GM12865 (cell line): ENCODE measurements at regions not wholly inside any gene's neighbourhood (a gene's known extent, or its start where the extent isn't known, plus 50 kb on each side); places are given as distances from the start of the nearest gene placed in this dataset.
A peak's percentile ranks its signal among the peaks of the same experiment; 100 is the strongest.

Source experiments
- DNase-seq: peaks from one replicate; pipeline ENCODE4 v3.0.0; 2010; ENCODE audit warnings: low read depth
- H3K4me3 ChIP-seq: 2 replicates; pipeline ENCODE4 v1.5.1; 2011; ENCODE audit warnings: mild to moderate bottlenecking, low read depth, low read length, control low read depth
- TF ChIP-seq, protein P1 (sequence below): IDR thresholded peaks from 2 replicates; pipeline ENCODE4 v1.5.1; 2011; ENCODE audit warnings: low read length, control low read depth, low read depth, inconsistent platforms; ENCODE audit not compliant: insufficient read depth; ENCODE audit errors: missing control alignments

DNA sequence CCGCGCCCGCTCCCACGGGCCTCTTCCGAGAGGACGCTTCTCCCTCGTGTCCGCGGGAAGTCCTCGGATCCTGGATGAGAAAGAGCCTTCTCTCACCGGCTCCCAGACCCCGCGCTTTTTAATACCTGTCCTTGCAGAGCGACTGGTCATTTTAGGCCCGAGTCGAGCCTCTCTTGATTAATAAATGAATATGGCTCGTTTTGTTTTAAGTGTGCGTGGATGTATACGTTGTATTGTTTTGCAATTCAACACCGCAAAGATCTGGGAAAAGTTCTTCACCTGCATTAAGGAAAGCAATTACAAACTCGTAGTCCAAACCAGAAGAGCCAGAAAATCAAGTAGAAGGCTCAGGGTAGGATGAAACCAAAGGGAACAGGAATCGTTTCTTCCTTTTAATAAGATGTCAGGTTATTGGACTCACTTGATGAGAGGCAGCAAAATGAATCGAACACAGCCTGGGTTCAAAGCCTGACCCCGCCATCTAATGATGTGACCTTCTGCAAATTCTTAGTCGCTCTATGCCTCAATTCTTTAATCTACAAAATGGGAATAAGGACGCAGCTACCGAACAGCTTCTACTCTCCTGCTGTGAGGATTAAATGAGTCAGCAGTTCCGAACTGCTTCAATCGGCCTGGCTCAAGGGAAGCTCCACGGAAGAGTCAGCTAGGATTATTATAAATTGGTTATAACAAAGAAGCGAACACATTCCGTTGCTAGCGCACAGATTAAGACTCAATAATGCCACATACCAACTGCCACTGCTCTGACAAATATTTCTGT, 277.8 kb upstream of the NEBL start:
- H3K4me3 ChIP-seq: no peak overlapping the region
- DNase-seq: no peak
- TF ChIP-seq, protein P1, sequence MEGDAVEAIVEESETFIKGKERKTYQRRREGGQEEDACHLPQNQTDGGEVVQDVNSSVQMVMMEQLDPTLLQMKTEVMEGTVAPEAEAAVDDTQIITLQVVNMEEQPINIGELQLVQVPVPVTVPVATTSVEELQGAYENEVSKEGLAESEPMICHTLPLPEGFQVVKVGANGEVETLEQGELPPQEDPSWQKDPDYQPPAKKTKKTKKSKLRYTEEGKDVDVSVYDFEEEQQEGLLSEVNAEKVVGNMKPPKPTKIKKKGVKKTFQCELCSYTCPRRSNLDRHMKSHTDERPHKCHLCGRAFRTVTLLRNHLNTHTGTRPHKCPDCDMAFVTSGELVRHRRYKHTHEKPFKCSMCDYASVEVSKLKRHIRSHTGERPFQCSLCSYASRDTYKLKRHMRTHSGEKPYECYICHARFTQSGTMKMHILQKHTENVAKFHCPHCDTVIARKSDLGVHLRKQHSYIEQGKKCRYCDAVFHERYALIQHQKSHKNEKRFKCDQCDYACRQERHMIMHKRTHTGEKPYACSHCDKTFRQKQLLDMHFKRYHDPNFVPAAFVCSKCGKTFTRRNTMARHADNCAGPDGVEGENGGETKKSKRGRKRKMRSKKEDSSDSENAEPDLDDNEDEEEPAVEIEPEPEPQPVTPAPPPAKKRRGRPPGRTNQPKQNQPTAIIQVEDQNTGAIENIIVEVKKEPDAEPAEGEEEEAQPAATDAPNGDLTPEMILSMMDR: no peak

DNA sequence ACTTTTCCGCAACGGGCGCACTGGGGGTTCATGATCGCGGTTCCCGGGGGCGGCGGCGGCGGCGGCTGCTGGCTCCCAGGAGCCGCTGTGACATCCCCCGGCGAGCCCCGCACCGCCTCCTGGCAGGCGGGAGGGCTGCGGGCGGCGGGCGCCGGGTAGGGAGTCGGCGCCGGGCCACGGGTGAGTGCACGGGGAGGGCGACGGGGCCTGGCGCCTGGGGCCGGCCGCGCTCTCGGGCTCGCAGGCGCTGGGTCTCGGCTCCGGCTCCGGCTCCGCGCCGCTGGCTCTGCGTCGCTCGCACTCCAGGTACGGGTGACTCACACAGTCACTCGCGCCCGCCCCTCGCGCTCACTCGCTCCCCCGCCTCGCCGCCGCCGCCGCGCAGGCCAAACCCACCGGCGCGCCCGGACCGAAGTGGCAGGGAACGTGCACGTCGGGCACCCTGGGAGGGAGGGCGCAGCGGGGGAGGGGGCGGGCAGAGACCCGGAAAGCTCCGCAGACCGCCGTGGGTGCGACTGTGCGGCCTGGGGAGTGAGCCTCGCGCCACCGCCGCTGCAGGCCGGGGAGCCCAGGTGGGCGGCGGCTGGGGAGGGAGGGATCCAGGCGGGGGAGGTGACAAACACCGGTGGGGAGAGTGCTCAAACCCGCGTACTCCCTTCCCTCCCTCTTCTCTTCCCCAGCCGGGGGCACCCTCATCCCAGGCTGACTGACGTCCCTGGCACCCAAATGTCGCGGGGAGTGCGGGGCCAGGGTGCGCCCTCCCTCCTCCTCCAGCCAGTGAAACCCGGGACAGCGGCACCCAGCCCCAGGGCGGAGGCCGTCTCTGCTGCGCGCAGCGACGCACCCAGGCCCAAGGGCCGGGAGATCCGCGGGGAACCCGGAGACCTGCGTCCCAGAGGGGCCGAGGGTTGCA, 276.9 kb upstream of the NEBL start:
- TF ChIP-seq, protein P1: no peak
- no peak overlapping the region for H3K4me3 ChIP-seq
- DNase-seq: peak; percentile 4

DNA sequence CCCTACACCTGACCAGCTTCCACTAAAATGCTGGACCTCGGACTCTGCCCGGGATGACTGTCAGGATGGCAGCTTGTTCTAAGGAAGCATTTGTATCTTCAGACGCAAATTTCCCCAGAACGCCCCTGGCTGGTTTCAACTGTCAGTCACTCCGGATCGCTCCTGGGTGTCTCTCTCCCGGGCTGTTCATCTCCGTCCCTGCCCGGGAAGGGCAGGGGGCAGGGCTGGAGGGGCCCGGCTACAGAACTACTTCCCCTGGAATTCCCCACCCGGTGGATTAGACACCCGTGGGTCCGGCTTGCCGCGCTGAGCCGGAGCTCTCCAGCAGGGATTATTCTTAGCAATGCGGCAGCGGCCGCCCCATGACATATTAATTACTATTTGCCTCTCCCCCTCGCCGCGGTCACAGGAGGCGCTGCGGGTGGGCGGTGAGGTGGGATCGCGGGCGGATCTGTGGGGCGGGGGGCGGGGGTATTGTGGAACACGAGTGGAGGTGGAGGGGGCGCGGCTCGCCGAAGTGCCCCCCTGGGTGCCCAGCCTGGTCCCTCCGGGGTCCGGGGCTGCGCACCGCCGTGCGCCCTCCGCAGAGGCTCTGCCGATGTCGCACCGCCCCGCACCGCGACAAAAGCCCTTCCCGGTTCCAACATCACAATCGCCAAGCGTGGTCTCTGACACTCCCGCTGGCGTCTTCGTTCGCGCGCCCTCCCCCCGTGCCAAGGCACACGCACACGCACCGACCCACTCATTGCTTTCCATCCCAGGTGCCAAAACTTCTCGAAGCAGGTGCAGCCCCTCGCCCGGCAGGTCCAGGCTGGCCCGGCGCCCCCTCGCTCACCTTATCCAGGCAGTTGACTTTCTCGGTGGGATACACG, 276.1 kb upstream of the NEBL start:
- no peak overlapping the region for H3K4me3 ChIP-seq
- TF ChIP-seq, protein P1: no peak
- DNase-seq: no peak

DNA sequence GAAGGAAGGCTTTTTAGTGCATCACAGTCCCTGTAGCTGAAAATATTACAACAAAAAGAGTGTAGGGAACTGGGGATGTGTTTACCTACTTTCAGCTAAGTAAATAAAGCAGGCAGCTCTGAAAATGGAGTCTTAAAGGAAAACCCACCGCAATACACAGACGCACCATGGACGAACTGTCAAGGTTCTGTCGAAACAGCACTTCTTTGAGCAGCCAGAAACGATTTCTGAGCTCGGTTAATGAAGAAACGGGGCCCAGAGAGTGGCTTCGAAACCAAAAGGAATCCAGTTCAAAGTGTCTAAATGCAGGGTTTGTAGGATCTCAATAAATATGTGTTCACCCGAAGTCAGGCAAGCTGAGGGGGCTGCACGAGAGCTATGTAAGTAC, 275.4 kb upstream of the NEBL start:
- TF ChIP-seq, protein P1: no peak
- DNase-seq: no peak
- no peak overlapping the region for H3K4me3 ChIP-seq

DNA sequence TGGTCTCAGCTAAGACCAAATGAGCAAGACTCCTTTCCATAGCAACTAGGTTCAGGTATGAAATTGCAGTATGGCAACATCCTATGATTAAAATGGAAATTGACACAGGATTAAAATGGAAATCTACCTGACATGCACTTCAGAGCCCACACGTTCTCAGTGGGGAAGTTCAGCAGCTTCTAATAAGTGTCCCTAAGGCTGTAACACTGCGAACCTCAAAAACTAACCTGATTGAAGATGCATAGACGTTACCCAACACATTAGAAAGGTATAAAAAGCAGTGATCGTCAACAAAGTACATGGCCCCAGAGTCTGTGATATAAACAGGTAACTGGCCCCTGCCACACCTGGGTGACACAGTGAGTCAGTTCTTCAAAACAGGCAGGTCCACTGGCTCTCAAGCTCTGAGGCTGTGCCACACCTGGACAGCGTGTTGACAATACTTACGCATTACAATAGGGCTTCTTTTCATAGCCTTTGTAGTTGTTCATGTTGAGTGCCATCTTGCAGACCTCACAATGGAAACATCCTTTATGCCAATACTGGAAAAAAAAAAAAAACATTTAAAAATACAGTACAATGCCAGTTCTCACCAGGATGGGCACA, 274.9 kb upstream of the NEBL start:
- DNase-seq: no peak
- no peak overlapping the region for H3K4me3 ChIP-seq
- TF ChIP-seq, protein P1: no peak
